Effector memory CD8-positive, alpha-beta T cell (primary cell): ENCODE measurements at regions not wholly inside any gene's neighbourhood (a gene's known extent, or its start where the extent isn't known, plus 50 kb on each side); places are given as distances from the start of the nearest gene placed in this dataset.

ENCODE experiments used
- ATAC-seq: fragments of 150-1000 bp; cut with Tn5 transposase; replicated peaks from 2 replicates; pipeline ENCODE4 v1.10.0; 2021; ENCODE audit warnings: mild to moderate bottlenecking, moderate library complexity
- DNase-seq, 3 experiments: peaks; one replicate each; pipeline ENCODE4 v3.0.0; 2021
- H3K27ac Mint-ChIP-seq, 2 donors: one replicate each; pipeline ENCODE4 v1.8.0; 2022; ENCODE audit warnings: mild to moderate bottlenecking in 2 of 2, mixed read lengths in 2 of 2, moderate library complexity in 2 of 2
- H3K27me3 Mint-ChIP-seq, 2 donors: one replicate each; pipeline ENCODE4 v1.8.0; 2022; ENCODE audit warnings: mixed read lengths in 2 of 2
- H3K36me3 Mint-ChIP-seq: one replicate; pipeline ENCODE4 v1.8.0; 2022; ENCODE audit warnings: mild to moderate bottlenecking, moderate library complexity, mixed read lengths; ENCODE audit not compliant: insufficient read depth
- H3K4me1 Mint-ChIP-seq, 2 donors: one replicate each; pipeline ENCODE4 v1.8.0; 2022; ENCODE audit warnings: low read depth in 2 of 2, mixed read lengths in 2 of 2
- H3K4me3 Mint-ChIP-seq, 2 donors: one replicate each; pipeline ENCODE4 v1.8.0; 2022; ENCODE audit warnings: mild to moderate bottlenecking in 2 of 2, mixed read lengths in 2 of 2, moderate library complexity in 2 of 2
- H3K9me3 Mint-ChIP-seq, 2 donors: one replicate each; pipeline ENCODE4 v1.8.0; 2022; ENCODE audit warnings: mixed read lengths in 2 of 2

DNA sequence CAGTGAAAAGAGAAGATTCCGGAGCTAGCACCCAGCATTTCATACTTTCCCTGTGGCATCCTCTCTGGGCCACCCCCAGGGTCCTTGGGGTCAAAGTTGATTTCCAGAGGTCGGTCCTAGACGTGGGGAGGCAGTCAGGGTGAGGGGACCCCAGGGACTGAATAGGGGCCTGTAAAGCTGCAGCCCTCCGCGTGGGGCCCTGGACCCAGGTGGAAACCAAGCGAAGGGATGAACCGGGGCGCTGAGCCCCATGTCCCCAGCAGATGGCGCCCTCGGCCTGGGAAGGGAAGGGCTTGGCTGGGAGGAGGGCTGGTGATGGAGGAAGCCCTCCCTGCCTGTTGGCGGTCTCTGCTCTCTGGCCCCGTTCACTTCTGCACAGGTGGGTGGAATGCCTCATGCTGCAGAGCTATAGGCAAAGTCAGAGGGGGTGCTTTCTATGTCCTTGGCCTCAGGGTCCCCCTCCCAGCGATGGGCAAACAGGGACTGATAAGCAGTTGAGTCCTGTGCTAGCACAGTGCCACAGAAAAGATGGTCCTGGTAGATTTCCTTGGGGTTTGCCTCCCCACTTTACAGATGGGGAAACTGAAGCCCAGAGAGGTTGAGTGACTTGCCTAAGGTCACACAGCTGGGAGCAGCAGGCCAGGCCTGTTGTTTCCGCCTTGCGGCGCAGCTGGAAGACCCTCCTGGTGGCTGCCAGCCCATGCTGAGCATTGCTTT lies 163.4 kb upstream of the CIBAR2 start:
- Mint-ChIP-seq H3K36me3 (peaks cover 3% of the 10 kb centered on the region), H3K27me3 (peaks cover 24 to 40% of the 10 kb centered on the region in 2 donors)
- peak; percentile 67 for ATAC-seq

DNA sequence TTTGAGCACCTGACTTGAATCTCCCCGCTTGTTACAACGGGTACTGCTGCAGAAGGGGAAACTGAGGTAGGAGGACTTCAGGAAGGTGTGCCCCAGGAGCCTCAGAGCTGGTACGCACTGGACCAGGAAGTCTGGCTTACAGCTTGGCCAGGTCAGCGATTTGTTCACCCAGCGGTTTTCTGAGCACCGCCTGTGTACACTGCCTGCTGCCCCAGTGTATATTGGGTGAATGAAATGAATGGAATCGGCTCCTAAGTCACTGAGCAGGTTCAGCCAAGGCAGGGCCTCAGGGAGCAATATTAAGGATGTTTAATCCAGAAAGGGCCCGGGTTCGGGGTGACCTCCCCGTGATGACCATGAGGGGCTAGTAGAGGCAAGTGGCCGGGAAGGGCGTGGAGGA lies 164.0 kb upstream of the CIBAR2 start:
- H3K27me3 Mint-ChIP-seq, result peaks cover 18 to 34% of the 10 kb centered on the region in 2 donors
- no peaks in the 10 kb centered on the region for H3K4me1 Mint-ChIP-seq
- DNase-seq (no peak), ATAC-seq (no peak)
- no peak overlapping the region for H3K4me3 Mint-ChIP-seq
- peaks cover 3% of the 10 kb centered on the region for H3K36me3 Mint-ChIP-seq
- H3K27ac Mint-ChIP-seq, result no peak overlapping the region
- H3K9me3 Mint-ChIP-seq, result no peaks in the 10 kb centered on the region

More for the DNA sequence above, 163.4 kb upstream of the CIBAR2 start:
- no peak overlapping the region for H3K4me3 Mint-ChIP-seq
- peak; percentile 54 to 59 (median 59) for DNase-seq
- no peaks in the 10 kb centered on the region for H3K4me1 Mint-ChIP-seq
- no peaks in the 10 kb centered on the region for H3K9me3 Mint-ChIP-seq
- no peak overlapping the region for H3K27ac Mint-ChIP-seq

DNA sequence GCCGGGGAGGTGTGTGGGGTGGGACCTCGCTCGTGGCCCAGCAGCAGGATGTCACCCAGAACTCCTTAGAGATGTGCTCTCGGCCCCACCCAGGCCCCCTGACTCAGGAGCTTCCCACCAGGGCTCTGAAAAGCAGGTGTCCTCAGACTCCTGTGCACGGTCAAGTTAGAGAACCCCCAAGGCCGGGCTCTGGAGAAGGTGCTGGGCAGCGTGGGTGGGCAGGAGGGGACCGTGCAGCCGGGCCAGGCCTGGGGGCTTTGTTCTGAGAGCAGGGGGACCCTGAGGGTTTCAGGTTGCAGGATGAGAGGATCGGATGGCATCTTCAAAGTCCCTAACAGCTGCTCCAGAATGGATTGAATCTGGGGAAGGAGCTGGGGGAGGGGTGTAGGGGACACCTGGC lies 164.4 kb upstream of the CIBAR2 start:
- Mint-ChIP-seq H3K36me3 (peaks cover 3% of the 10 kb centered on the region), H3K9me3 (no peaks in the 10 kb centered on the region), H3K27me3 (peaks cover 16 to 29% of the 10 kb centered on the region in 2 donors), H3K27ac (no peak overlapping the region), H3K4me1 (no peaks in the 10 kb centered on the region), H3K4me3 (no peak overlapping the region)
- ATAC-seq (no peak), DNase-seq (no peak)

DNA sequence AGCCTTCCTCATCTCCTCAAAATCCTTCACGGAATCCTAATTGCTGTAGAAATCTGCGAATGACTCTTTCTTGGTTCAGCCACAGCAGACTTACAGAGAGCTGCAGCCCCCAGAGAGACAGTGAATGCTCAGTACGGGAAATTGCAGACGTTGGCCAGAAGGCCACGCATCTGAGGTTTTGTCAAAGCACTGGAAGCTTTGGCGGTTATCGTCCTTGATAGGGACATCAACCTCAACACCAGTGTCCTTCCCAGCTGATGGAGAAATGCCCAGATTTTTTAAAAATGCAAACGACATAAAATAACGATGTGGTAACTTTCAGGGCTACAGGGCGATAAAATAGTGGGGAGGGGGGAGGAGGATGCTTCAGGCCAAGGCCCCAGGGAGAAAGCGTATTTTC lies 166.6 kb upstream of the CIBAR2 start:
- ATAC-seq (no peak), DNase-seq (no peak)
- Mint-ChIP-seq H3K27me3 (peaks cover 0 to 17% of the 10 kb centered on the region in 2 donors), H3K9me3 (no peaks in the 10 kb centered on the region), H3K4me3 (no peak overlapping the region), H3K36me3 (peaks cover 3% of the 10 kb centered on the region), H3K4me1 (no peaks in the 10 kb centered on the region), H3K27ac (no peak overlapping the region)

DNA sequence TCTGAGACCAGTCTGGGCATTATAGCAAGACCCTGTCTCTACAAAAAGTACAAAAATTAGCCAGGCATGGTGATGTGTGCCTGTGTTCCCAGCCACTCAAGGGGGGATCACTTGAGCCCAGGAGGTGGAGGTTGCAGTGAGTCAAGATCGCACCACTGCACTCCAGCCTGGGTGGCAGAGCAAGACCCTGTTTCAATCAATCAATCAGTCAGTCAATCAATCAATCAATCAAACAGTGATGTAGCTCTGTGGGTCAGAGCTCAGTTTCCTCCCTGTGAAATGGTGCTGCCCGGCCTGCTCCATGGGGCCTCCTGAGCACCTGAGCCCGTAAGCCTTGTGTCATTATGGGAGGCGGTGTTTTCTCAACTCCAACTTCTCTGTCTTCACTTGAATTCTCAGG lies 167.1 kb upstream of the CIBAR2 start:
- H3K27me3 Mint-ChIP-seq, result peaks cover 0 to 23% of the 10 kb centered on the region in 2 donors
- ATAC-seq (no peak), DNase-seq (no peak)
- no peaks in the 10 kb centered on the region for H3K4me1 Mint-ChIP-seq
- no peaks in the 10 kb centered on the region for H3K9me3 Mint-ChIP-seq
- no peak overlapping the region for H3K4me3 Mint-ChIP-seq
- no peak overlapping the region for H3K27ac Mint-ChIP-seq
- peaks cover 3% of the 10 kb centered on the region for H3K36me3 Mint-ChIP-seq

DNA sequence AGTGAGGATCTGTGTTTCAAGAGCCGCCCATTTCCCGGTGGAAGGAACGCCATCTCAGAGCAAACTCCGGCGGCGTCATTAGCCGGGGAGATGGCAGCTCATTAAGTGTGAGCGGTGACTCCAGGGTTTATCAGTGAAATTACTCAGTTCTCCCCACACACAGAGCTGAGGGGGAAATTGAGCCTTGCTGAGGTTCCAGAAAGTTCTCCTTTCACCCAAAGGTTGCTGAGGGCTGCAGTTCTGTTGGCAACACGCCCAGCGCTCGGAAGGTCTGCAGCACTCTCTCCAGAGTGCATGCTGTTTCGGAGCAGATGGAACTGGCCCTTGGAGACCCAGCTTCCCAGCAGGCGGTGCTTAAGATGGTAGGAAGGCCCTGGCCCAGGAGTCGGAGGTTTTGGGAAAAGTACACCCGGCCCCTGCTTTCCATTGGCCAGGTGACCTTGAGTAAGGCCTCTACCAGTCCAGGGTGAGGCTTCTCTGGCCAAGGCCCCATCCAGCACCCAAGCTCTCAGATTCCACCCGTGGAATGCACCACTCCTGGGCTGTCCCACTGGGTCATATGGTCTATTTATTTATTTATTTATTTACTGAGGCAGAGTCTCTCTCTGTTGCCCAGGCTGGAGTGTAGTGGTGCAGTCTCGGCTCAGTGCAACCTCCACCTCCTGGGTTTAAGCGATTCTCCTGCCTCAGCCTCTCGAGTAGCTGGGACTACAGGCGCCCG lies 167.7 kb upstream of the CIBAR2 start:
- DNase-seq, result no peak
- H3K9me3 Mint-ChIP-seq, result no peaks in the 10 kb centered on the region
- no peaks in the 10 kb centered on the region for H3K4me1 Mint-ChIP-seq
- peaks cover 3% of the 10 kb centered on the region for H3K36me3 Mint-ChIP-seq
- no peak for ATAC-seq
- H3K27me3 Mint-ChIP-seq, result peaks cover 0 to 22% of the 10 kb centered on the region in 2 donors
- H3K27ac Mint-ChIP-seq, result no peak overlapping the region
- H3K4me3 Mint-ChIP-seq, result no peak overlapping the region

DNA sequence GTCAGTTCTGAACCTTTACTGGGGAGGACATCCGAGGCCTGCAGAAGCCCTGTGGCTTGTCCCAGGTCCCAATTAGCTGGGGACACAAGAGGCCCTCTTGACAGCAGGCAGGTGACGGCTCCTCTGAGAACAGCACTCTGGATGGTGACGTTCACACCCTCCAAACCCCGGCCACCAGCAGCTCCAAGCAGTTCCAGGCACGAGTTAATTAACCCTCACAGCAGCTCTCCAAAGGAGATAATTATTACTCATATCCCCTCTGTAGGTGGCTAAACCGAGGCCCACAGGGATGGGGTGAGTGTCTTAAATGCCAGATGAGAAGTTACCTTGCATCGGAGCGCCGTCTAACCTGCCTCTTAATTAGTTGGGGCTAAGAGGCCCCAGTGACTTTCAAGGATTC lies 168.9 kb upstream of the CIBAR2 start:
- Mint-ChIP-seq H3K4me3 (no peak overlapping the region), H3K4me1 (no peaks in the 10 kb centered on the region), H3K9me3 (no peaks in the 10 kb centered on the region), H3K36me3 (peaks cover 3% of the 10 kb centered on the region), H3K27me3 (peaks cover 0 to 22% of the 10 kb centered on the region in 2 donors), H3K27ac (no peak overlapping the region)
- no peak for DNase-seq
- ATAC-seq, result no peak

DNA sequence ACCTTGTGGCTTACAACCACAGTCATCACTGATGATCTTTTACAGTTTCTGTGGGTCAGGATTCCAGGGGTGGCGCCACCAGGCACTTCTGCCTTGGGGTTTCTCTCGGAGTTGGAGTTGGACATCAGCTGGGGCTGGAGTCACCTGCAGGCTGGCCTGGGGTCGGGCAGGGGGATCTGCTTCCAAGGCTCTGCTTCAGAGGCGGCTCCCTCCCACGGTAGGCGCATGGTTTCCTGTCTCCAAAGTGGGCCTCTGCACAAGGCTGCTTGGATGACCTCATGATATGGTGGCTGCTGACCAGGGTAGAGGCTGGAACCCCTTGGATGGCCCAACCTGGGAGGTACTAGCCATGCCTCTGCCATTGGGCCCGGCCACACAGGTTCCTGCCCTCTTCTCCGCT lies 170.6 kb upstream of the CIBAR2 start:
- H3K36me3 Mint-ChIP-seq, result no peaks in the 10 kb centered on the region
- no peaks in the 10 kb centered on the region for H3K4me1 Mint-ChIP-seq
- no peak overlapping the region for H3K4me3 Mint-ChIP-seq

DNA sequence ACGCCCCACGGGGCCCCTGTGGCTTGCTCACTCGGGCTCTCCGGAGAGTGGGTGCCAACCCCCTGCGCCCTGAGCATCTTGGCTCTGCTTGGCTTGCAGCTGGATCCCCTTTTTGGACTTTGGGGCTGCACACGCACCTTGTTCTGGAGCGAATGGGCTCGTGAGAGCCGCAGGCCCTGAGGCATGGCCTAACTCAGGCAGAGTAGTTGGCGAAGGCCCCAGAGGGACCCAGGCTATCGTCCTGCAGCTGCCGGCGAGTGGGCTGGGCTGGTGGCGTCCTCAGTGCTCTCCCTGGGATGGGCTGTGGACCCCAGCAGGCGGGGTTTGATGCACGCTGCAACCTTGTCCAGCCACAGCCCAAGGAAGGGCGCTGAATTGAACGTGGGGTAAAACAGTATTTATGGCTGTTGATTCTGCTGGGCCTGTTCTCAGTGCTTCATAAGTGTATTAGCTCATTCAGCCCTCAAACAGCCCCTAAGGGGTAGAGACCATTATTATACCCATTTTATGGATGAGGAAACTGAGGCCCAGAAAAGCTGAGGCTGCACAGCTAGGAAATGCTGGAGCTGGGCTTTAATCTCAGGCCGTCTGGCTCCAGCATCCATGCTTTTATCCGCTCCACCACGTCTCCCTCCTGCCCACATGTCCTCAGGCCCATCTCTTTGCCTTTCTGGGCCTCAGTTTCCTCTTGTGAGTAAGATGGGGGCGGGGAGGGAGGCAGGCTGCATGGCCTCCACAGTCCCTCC lies 171.2 kb upstream of the CIBAR2 start:
- Mint-ChIP-seq H3K27ac (no peak overlapping the region), H3K27me3 (peaks cover 7 to 36% of the 10 kb centered on the region in 2 donors), H3K9me3 (no peaks in the 10 kb centered on the region), H3K4me3 (no peak overlapping the region), H3K36me3 (no peaks in the 10 kb centered on the region), H3K4me1 (no peaks in the 10 kb centered on the region)
- ATAC-seq (no peak), DNase-seq (no peak)

More for the DNA sequence above, 170.6 kb upstream of the CIBAR2 start:
- Mint-ChIP-seq H3K27ac (no peak overlapping the region), H3K9me3 (no peaks in the 10 kb centered on the region), H3K27me3 (peaks cover 7 to 34% of the 10 kb centered on the region in 2 donors)
- no peak for ATAC-seq
- no peak for DNase-seq

DNA sequence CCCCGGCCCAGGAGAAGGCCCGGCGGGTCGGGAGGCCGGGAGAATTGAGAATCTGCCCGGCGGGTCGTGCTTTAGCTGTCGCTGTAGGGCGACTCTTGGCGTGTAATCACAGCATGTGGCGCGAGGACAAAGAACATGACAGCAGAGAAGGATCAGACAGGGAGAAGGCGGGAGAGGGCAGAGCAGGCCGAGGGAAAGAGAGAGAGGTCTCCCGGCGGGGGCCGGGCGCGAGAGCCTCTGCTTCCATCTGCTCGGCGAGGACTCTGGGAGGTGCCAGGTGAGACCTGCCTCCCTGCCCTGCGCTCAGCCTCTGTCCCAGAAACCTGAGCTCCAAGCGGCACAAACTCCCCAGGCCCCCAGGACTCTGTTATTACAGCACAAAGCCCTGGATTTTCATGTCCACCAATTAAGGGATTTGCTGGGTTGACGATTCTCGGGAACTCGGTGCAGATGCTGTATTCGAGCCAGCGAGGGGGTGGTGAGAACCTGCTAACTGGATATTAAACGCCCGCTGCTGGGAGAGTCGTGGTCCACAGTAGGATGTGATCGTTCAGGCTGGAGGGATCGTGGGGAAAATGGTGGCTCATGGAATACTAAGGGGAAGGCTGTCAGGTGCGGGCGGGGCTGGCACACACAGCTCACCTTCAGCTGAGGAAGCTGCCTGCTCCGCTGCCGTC lies 172.0 kb upstream of the CIBAR2 start:
- no peak overlapping the region for H3K27ac Mint-ChIP-seq
- H3K27me3 Mint-ChIP-seq, result peaks cover 7 to 36% of the 10 kb centered on the region in 2 donors
- no peak overlapping the region for H3K4me3 Mint-ChIP-seq
- no peaks in the 10 kb centered on the region for H3K36me3 Mint-ChIP-seq
- H3K4me1 Mint-ChIP-seq, result no peaks in the 10 kb centered on the region
- ATAC-seq (no peak), DNase-seq (no peak)
- H3K9me3 Mint-ChIP-seq, result no peaks in the 10 kb centered on the region

DNA sequence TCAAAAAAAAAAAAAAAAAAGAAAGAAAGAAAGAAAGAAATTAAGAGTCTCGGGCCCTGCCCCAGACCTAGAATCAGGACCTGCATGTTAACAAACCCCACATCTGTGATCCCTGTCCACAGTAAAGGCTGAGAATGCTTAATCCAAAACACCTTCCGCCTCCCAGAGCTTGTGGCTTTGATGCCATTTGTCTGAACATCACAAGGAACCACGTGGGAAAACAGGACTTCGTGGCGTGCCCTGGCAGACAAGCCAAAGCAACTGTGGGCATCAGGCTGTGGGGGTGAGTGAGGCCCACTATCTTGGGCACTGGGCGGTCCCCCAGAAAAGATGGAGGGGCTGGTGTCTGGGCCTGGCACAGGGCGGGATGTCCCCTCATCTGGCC lies 173.4 kb upstream of the CIBAR2 start:
- DNase-seq (no peak), ATAC-seq (no peak)
- Mint-ChIP-seq H3K27ac (no peak overlapping the region), H3K9me3 (no peaks in the 10 kb centered on the region), H3K4me1 (no peaks in the 10 kb centered on the region), H3K27me3 (peaks cover 7 to 36% of the 10 kb centered on the region in 2 donors), H3K36me3 (no peaks in the 10 kb centered on the region), H3K4me3 (no peak overlapping the region)

DNA sequence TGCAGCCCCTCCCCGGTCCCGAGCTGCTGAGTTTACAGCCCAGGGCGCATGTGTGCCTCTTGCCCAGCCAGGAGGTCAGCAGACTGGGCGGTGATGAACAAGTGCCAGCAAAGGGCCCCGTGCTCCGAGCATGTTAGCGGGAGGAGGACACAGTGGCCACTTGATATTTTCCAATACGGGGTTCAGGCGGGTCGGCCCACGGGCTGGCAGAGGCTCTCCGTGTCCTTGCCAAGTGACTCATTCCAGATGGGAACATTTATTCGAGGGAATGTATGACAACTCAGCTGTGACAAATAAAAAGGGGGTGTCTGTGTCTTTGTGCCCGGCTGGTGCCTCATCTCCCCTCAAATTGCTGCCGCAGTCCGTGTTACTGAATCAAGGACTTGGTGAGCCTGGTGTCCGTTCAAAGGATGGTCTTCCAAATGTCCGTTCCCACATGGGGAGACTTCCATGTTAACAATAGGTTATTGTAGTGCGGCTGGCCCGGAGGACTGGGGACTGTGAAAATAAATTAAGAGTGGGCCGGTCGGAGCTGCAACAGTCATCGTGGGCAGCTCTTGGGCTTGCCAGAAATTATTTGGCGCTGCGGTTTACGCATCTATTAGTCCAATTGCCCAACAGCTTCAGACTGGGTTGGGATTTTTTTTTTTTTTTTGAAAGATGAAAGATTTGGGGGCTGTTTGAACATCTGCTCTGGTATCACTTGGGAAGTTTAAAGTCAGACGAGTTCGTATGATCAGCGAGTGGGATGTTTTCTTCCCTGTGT lies 174.0 kb upstream of the CIBAR2 start:
- Mint-ChIP-seq H3K27me3 (peaks cover 7 to 36% of the 10 kb centered on the region in 2 donors), H3K4me3 (no peak overlapping the region), H3K36me3 (no peaks in the 10 kb centered on the region), H3K4me1 (no peaks in the 10 kb centered on the region), H3K27ac (no peak overlapping the region), H3K9me3 (no peaks in the 10 kb centered on the region)
- no peak for DNase-seq
- no peak for ATAC-seq
